ENCODE measurements at regions not wholly inside any gene's neighbourhood (a gene's known extent, or its start where the extent isn't known, plus 50 kb on each side); places are given as distances from the start of the nearest gene placed in this dataset.
"Not testable (repeated sequence)": the region's sequence is repeated elsewhere in the genome, so short reads cannot be mapped to it uniquely, and the experiment has no call there.

DNA sequence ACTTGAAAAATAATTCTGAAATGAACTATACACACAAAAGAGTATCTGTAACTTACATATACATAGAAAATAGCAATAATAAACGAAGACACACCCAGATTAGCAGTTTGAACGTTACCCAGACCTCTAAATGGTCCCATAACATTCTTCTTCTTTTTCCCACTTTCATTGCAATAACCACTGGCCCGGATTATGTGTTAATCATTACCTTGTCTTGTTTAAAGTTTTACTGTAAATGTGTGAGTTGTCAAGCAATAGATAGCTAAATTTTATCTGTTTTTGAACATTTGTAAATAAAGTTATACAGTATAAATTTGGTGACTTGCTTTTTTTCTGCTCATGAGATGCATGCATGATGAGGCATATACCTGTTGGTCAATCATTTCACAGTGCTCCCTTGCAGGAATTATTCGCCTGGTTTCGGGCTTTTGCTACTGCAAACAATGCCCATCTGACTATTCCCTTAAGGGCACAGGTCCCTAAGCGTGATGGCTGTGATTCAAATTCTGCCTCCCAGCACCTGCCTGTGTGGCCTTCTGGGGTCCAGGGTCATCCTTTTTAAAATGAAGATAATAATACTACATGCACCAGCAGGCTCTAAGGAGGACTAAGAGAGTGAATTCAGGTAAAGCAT lies 66.1 kb downstream of the GADD45G start:
- no peak for DNase-seq (ENCODE audit: low read depth)

- no peak for DNase-seq (ENCODE audit: low read depth)
Measured at GRCh38 chr9:89674667-89675057, 69.8 kb downstream of the GADD45G start.

- no peak for DNase-seq (ENCODE audit: low read depth)
Measured at GRCh38 chr9:89675058-89675742, 70.4 kb downstream of the GADD45G start.

DNA sequence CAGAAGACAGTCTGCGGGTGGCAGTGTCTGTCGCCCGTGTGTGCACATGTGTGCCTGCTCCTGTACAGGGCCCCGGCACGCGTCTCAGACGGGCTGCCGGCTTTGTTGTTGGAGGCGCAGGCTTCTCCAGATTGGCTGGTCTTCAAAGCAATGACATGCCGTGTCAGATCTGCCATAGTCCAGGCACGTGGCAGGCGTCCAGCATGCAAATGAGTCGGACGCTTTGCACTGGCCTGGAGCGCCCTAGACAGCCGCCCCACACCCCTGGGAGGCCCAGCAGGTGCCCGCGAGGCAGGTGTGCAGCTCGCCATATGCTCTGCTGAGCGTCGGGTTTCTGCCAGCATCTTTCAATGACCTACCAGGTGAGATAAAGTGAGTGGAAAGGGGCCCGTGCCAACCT lies 71.5 kb downstream of the GADD45G start:
- DNase-seq (ENCODE audit: low read depth), result no peak

- DNase-seq (ENCODE audit: low read depth), result no peak
Measured at GRCh38 chr9:89677702-89678395, 73.0 kb downstream of the GADD45G start.

GRCh38 chr9:89678396-89679015 lies 73.7 kb downstream of the GADD45G start:
- DNase-seq (ENCODE audit: low read depth), result no peak

GRCh38 chr9:89679016-89679415 lies 74.2 kb downstream of the GADD45G start:
- no peak for DNase-seq (ENCODE audit: low read depth)

GRCh38 chr9:89679581-89679980 lies 74.8 kb downstream of the GADD45G start:
- no peak for DNase-seq (ENCODE audit: low read depth)

DNA sequence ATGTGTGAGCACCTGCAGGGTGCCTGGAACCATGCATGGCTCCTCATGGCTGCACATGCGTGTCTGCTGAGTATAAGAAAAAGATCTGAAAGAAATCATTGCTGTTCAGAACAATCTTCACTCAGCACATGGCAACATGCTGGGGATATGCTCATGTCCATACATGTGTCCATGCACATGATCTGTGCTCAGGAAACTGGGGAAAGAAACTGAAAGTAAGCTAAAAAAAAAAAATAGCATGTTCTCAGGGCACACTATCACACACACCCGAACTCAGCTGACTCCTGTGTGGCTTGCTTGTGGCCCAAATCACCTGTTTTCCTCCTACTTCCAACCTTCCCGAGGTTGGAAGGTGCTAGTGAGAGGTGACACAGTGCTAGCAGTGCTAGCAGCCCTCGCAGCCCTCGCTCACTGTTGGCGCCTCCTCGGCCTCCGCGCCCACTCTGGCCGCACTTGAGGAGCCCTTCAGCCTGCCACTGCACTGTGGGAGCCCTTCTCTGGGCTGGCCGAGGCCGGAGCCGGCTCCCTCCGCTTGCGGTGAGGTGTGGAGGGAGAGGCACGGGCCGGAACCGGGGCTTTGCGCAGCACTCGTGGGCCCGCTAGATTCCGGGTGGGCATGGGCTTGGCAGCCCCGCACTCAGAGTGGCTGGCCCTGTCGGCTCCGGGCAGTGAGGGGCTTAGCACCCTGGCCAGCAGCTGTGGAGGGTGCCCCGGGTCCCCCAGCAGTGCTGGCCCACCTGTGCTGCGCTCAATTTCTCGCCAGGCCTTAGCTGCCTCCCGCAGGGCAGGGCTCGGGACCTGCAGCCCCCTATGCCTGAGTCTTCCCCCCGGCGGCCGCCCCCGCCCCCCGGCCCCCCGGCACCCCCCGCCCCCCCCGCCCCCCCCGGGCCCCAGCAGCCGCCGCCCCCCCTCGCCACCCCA lies 76.0 kb downstream of the GADD45G start:
- DNase-seq (ENCODE audit: low read depth), result no peak

GRCh38 chr9:89681468-89681859 lies 76.7 kb downstream of the GADD45G start:
- DNase-seq (ENCODE audit: low read depth), result not testable (repeated sequence)

DNA sequence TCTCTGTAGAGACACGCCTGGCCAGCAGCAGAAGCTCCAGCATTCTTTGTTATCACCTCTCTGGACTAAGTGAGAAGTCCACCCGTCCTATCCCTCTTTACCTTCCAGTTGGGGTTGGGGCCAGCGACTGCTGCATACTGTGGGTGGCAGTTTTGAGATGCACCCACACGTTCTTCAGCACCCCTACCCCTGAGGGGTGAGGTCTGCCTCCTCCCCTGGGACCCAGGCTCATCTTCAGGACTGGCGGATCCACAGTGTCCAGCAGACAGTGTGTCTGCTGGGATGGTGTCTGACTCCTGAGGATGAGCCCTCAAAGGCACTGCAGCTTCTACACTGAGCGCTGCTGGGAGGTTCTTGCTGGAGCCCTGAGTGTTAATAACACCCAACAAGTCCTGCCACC lies 78.8 kb downstream of the GADD45G start:
- no peak for DNase-seq (ENCODE audit: low read depth)

- DNase-seq (ENCODE audit: low read depth), result no peak
Measured at GRCh38 chr9:89684218-89684617, 79.4 kb downstream of the GADD45G start.

- DNase-seq (ENCODE audit: low read depth), result no peak
Measured at GRCh38 chr9:89684912-89685636, 80.3 kb downstream of the GADD45G start.

- DNase-seq (ENCODE audit: low read depth), result no peak
Measured at GRCh38 chr9:89685698-89686097, 80.9 kb downstream of the GADD45G start.

DNA sequence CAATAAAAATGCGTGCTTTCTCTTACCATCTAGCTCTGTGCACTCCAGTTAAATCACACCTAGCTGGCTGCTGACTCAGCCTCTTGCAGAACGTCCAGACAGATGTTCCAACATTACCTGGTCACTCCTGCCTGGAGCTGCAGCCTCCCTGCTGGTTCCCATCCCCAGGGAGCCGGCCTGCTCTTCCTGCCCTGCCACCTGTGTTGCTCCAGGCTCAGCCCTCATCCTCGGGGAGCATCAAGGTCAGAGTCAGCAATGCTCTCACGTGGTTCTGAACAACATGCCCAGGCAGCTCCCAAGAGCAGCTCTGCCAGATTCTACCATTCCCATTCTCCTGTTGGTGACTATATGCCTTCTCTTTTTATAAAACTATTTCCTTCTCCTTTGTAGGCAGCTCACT lies 81.3 kb downstream of the GADD45G start:
- DNase-seq (ENCODE audit: low read depth), result no peak

DNA sequence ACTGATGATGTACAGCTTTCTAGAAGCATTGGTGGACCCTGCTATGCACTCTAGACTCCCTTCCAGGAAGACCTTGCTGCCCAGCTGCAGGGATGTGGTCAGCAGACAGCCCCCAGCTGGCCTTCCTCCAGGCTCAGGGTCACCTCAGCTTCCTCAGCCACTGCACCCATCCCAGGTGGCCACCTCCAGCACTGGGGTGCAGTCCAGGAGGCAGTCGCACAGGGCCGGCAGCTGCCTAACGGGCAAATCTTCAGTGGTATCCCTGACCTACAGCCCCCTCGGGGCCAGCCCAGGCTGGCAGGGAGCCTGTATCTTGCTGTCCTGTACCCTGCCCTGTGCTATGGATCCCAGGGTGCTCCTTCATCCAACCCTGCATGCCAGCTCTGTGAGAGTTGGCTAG lies 81.8 kb downstream of the GADD45G start:
- DNase-seq (ENCODE audit: low read depth), result no peak

DNA sequence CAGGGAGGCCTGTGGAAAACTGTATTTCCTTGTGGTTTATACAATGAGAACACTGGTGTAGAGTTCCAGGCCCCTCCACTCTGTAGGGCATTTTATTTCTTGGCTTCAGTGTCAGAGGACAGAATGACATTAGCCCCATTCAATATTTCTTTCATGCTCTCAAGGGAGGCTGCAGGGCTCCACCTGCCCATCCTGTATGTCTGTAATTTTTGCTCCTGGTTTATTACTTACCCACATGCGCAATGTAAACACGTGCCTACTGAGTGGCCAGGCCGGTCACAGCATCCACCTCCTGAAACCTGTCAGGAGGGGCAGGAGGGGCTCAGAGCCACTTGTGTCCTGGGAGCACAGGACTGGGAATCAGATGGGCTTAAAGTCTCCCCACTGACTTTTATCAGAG lies 82.4 kb downstream of the GADD45G start:
- no peak for DNase-seq (ENCODE audit: low read depth)

- no peak for DNase-seq (ENCODE audit: low read depth)
Measured at GRCh38 chr9:89687848-89688247, 83.0 kb downstream of the GADD45G start.

GRCh38 chr9:89689321-89689720 lies 84.5 kb downstream of the GADD45G start:
- DNase-seq (ENCODE audit: low read depth), result not testable (repeated sequence)

- no peak for DNase-seq (ENCODE audit: low read depth)
Measured at GRCh38 chr9:89690334-89690912, 85.6 kb downstream of the GADD45G start.

Data from HT1080 (cell line).